ENCODE measurements at regions not wholly inside any gene's neighbourhood (a gene's known extent, or its start where the extent isn't known, plus 50 kb on each side); places are given as distances from the start of the nearest gene placed in this dataset.

- Histone ChIP-seq H3F3A (ENCODE audit: insufficient read depth, low read length, poor library complexity, severe bottlenecking) (no peaks in the 10 kb centered on the region), H3K9me2 (ENCODE audit: insufficient read depth, low read length) (no peaks in the 10 kb centered on the region), H3K9me3 (ENCODE audit: low read length) (no peaks in the 10 kb centered on the region), H3K27ac (ENCODE audit: low read length) (no peak overlapping the region), H3K4me2 (ENCODE audit: low read length) (no peak overlapping the region), H2AFZ (ENCODE audit: low read depth, low read length) (no peak overlapping the region), H4K20me1 (ENCODE audit: insufficient read depth) (no peaks in the 10 kb centered on the region), H3K36me3 (ENCODE audit: insufficient read depth, low read length) (no peaks in the 10 kb centered on the region), H3K27me3 (ENCODE audit: insufficient read depth, low read depth, low read length) (no peaks in the 10 kb centered on the region), H3K4me3 (ENCODE audit: low read length) (no peak overlapping the region), H3K79me2 (replicated peaks; ENCODE audit: insufficient read depth, low read length) (no peaks in the 10 kb centered on the region), H3K9ac (ENCODE audit: low read length) (no peak overlapping the region)
- TF ChIP-seq MXI1 (conservative IDR thresholded peaks at IDR 0.05; ENCODE audit: poor library complexity, severe bottlenecking) (no peak), SMC3 (conservative IDR thresholded peaks at IDR 0.05; ENCODE audit: poor library complexity) (no peak), RAD21 (conservative IDR thresholded peaks at IDR 0.05) (no peak)
- TF ChIP-seq, protein P1, sequence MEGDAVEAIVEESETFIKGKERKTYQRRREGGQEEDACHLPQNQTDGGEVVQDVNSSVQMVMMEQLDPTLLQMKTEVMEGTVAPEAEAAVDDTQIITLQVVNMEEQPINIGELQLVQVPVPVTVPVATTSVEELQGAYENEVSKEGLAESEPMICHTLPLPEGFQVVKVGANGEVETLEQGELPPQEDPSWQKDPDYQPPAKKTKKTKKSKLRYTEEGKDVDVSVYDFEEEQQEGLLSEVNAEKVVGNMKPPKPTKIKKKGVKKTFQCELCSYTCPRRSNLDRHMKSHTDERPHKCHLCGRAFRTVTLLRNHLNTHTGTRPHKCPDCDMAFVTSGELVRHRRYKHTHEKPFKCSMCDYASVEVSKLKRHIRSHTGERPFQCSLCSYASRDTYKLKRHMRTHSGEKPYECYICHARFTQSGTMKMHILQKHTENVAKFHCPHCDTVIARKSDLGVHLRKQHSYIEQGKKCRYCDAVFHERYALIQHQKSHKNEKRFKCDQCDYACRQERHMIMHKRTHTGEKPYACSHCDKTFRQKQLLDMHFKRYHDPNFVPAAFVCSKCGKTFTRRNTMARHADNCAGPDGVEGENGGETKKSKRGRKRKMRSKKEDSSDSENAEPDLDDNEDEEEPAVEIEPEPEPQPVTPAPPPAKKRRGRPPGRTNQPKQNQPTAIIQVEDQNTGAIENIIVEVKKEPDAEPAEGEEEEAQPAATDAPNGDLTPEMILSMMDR (IDR thresholded peaks at IDR 0.05; ENCODE audit: poor library complexity, severe bottlenecking), result no peak
These were observed 130.5 kb upstream of the THRB start for GRCh38 chr3:24624938-24625681.

- Histone ChIP-seq H3K4me2 (ENCODE audit: low read length) (no peak overlapping the region), H3K27me3 (ENCODE audit: insufficient read depth, low read depth, low read length) (no peaks in the 10 kb centered on the region), H4K20me1 (ENCODE audit: insufficient read depth) (no peaks in the 10 kb centered on the region), H3K4me3 (ENCODE audit: low read length) (no peak overlapping the region), H2AFZ (ENCODE audit: low read depth, low read length) (no peak overlapping the region), H3K27ac (ENCODE audit: low read length) (no peak overlapping the region), H3K36me3 (ENCODE audit: insufficient read depth, low read length) (no peaks in the 10 kb centered on the region), H3F3A (ENCODE audit: insufficient read depth, low read length, poor library complexity, severe bottlenecking) (no peaks in the 10 kb centered on the region), H3K9ac (ENCODE audit: low read length) (no peak overlapping the region), H3K9me3 (ENCODE audit: low read length) (no peaks in the 10 kb centered on the region), H3K79me2 (replicated peaks; ENCODE audit: insufficient read depth, low read length) (no peaks in the 10 kb centered on the region), H3K9me2 (ENCODE audit: insufficient read depth, low read length) (no peaks in the 10 kb centered on the region)
- no peak for TF ChIP-seq TAF1 (IDR thresholded peaks at IDR 0.05; ENCODE audit: low read depth)
- no peak for TF ChIP-seq SMC3 (conservative IDR thresholded peaks at IDR 0.05; ENCODE audit: poor library complexity)
- TF ChIP-seq, protein P2, sequence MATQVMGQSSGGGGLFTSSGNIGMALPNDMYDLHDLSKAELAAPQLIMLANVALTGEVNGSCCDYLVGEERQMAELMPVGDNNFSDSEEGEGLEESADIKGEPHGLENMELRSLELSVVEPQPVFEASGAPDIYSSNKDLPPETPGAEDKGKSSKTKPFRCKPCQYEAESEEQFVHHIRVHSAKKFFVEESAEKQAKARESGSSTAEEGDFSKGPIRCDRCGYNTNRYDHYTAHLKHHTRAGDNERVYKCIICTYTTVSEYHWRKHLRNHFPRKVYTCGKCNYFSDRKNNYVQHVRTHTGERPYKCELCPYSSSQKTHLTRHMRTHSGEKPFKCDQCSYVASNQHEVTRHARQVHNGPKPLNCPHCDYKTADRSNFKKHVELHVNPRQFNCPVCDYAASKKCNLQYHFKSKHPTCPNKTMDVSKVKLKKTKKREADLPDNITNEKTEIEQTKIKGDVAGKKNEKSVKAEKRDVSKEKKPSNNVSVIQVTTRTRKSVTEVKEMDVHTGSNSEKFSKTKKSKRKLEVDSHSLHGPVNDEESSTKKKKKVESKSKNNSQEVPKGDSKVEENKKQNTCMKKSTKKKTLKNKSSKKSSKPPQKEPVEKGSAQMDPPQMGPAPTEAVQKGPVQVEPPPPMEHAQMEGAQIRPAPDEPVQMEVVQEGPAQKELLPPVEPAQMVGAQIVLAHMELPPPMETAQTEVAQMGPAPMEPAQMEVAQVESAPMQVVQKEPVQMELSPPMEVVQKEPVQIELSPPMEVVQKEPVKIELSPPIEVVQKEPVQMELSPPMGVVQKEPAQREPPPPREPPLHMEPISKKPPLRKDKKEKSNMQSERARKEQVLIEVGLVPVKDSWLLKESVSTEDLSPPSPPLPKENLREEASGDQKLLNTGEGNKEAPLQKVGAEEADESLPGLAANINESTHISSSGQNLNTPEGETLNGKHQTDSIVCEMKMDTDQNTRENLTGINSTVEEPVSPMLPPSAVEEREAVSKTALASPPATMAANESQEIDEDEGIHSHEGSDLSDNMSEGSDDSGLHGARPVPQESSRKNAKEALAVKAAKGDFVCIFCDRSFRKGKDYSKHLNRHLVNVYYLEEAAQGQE (IDR thresholded peaks at IDR 0.05; ENCODE audit: borderline replicate concordance), result no peak
- TF ChIP-seq EZH2 (IDR thresholded peaks at IDR 0.05; ENCODE audit: borderline replicate concordance, insufficient read depth, low read length, poor library complexity, severe bottlenecking), result no peak
- no peak for TF ChIP-seq POLR2AphosphoS5 (IDR thresholded peaks at IDR 0.05)
- TF ChIP-seq, protein P1 (IDR thresholded peaks at IDR 0.05; ENCODE audit: poor library complexity, severe bottlenecking), result no peak
- no peak for TF ChIP-seq MXI1 (conservative IDR thresholded peaks at IDR 0.05; ENCODE audit: poor library complexity, severe bottlenecking)
- no peak for TF ChIP-seq RAD21 (conservative IDR thresholded peaks at IDR 0.05)
- no peak for TF ChIP-seq EP300 (conservative IDR thresholded peaks at IDR 0.05; ENCODE audit: poor library complexity, severe bottlenecking)
These were observed 134.0 kb upstream of the THRB start for GRCh38 chr3:24628523-24629258.
